Colonic mucosa (tissue), 4 donors: ENCODE measurements at regions not wholly inside any gene's neighbourhood (a gene's known extent, or its start where the extent isn't known, plus 50 kb on each side); places are given as distances from the start of the nearest gene placed in this dataset.

ENCODE experiments used
- DNase-seq: peaks from one replicate; pipeline ENCODE4 v3.0.0-alpha.2; 2020
- H3K27ac ChIP-seq: fragments of 200-600 bp; one replicate; pipeline ENCODE4 v1.8.0; 2021
- H3K27me3 ChIP-seq: fragments of 200-600 bp; one replicate; pipeline ENCODE4 v1.8.0; 2021
- H3K36me3 ChIP-seq: fragments of 200-600 bp; one replicate; pipeline ENCODE4 v1.8.0; 2021
- H3K4me1 ChIP-seq: fragments of 200-600 bp; one replicate; pipeline ENCODE4 v1.8.0; 2021; ENCODE audit warnings: mild to moderate bottlenecking
- H3K4me3 ChIP-seq: fragments of 200-600 bp; one replicate; pipeline ENCODE4 v1.8.0; 2021
- H3K9ac ChIP-seq, 2 donors: one replicate each; pipeline ENCODE4 v1.7.0; 2013; ENCODE audit warnings: control low read depth in 2 of 2, low read depth in 2 of 2, low read length in 2 of 2
- H3K9me3 ChIP-seq: fragments of 200-600 bp; one replicate; pipeline ENCODE4 v1.8.0; 2021
- intact Hi-C: fragments of 100-400 bp; cut with DNase I; formaldehyde crosslinking; loops from one replicate; pipeline ENCODE4 v1.14.1; 2022
- TF ChIP-seq, protein P1 (sequence below): fragments of 200-600 bp; IDR thresholded peaks from one replicate; pipeline ENCODE4 v1.8.0; 2022; ENCODE audit warnings: antibody characterized with exemption, mild to moderate bottlenecking
- donor health status: healthy.
- donor health status: DM: no; HTN: no; CAD: no.
- donor health status: DM: no; HTN: no; CAD: no.

GRCh38 chr1:48121955-48122354, 100.6 kb upstream of the SLC5A9 start:
- no peak overlapping the region for H3K9ac ChIP-seq
- H3K4me3 ChIP-seq, result no peak overlapping the region
- no peaks in the 10 kb centered on the region for H3K9me3 ChIP-seq
- H3K36me3 ChIP-seq, result no peaks in the 10 kb centered on the region
- no peaks in the 10 kb centered on the region for H3K4me1 ChIP-seq
- DNase-seq, result no peak
- H3K27ac ChIP-seq, result no peak overlapping the region
- intact Hi-C loops, result no loop called here
- H3K27me3 ChIP-seq, result no peaks in the 10 kb centered on the region
- TF ChIP-seq, protein P1, sequence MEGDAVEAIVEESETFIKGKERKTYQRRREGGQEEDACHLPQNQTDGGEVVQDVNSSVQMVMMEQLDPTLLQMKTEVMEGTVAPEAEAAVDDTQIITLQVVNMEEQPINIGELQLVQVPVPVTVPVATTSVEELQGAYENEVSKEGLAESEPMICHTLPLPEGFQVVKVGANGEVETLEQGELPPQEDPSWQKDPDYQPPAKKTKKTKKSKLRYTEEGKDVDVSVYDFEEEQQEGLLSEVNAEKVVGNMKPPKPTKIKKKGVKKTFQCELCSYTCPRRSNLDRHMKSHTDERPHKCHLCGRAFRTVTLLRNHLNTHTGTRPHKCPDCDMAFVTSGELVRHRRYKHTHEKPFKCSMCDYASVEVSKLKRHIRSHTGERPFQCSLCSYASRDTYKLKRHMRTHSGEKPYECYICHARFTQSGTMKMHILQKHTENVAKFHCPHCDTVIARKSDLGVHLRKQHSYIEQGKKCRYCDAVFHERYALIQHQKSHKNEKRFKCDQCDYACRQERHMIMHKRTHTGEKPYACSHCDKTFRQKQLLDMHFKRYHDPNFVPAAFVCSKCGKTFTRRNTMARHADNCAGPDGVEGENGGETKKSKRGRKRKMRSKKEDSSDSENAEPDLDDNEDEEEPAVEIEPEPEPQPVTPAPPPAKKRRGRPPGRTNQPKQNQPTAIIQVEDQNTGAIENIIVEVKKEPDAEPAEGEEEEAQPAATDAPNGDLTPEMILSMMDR, result no peak

DNA sequence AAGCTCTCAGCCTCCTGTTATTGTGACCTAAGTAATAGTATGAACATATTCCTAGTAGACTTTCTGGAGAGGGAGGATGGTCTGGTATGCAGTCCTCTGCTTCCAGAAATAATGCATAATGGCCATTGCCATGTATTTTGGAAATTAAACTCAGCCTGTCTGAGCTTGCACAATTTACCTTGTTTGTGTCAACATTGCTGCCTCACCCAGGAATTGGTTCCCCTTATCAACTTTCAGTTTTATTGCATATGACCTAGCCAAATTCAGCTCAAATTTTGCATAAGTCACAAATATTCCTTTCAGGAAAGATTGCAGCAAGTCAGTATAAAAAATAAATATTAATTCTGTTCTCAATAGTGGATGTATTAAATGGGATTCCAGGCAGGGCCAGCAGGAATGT, 101.9 kb upstream of the SLC5A9 start:
- H3K36me3 ChIP-seq, result no peaks in the 10 kb centered on the region
- H3K9me3 ChIP-seq, result no peaks in the 10 kb centered on the region
- intact Hi-C loops, result no loop called here
- H3K27me3 ChIP-seq, result no peaks in the 10 kb centered on the region
- H3K4me1 ChIP-seq, result no peaks in the 10 kb centered on the region
- TF ChIP-seq, protein P1, result no peak
- H3K27ac ChIP-seq, result no peak overlapping the region
- no peak overlapping the region for H3K9ac ChIP-seq
- DNase-seq, result no peak
- H3K4me3 ChIP-seq, result no peak overlapping the region

GRCh38 chr1:48115835-48116234, 106.7 kb upstream of the SLC5A9 start:
- DNase-seq, result no peak

DNA sequence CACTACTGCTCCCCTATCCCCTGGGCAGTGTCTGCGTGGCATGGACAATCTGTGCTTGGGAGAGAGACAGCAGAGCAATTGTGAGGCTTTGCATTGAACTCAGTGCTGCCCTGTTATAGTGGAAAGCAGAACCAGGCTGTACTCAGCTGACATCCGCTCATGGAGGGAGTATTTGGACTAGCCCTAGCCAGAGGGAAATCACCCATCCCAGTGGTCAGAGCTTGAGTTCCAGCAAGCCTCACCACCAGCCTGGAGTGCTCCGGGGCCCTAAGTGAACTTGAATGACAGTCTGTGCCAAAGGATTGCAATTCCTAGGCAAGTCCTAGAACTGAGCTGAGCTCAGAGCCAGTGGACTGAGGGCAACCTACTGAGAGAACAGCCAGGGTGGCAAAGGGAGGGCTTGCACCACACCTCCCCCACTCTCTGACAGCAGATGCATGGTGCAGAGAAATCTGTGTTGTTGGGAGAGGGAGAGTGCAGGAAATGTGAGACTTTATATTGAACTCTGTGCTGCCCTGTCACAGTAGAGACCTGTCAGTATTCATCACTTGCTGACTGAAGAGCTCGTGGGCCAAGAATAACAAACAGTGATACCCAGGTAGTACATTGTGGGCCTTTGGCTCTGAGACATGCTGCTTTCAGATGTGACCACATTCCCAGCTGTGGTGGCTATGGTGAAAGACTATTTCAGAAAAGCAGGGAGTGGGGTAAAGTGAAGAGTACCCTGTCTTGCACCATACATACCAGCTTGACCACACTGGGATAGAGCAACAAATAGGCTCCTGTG, 107.7 kb upstream of the SLC5A9 start:
- no peaks in the 10 kb centered on the region for H3K27me3 ChIP-seq
- H3K9ac ChIP-seq, result no peak overlapping the region
- TF ChIP-seq, protein P1, result no peak
- intact Hi-C loops, result no loop called here
- no peak overlapping the region for H3K4me3 ChIP-seq
- H3K27ac ChIP-seq, result no peak overlapping the region
- H3K9me3 ChIP-seq, result no peaks in the 10 kb centered on the region
- H3K36me3 ChIP-seq, result no peaks in the 10 kb centered on the region
- no peaks in the 10 kb centered on the region for H3K4me1 ChIP-seq
- no peak for DNase-seq

More at GRCh38 chr1:48115835-48116234, 106.7 kb upstream of the SLC5A9 start:
- Histone ChIP-seq H3K4me1 (no peaks in the 10 kb centered on the region), H3K36me3 (no peaks in the 10 kb centered on the region), H3K4me3 (no peak overlapping the region), H3K27ac (no peak overlapping the region), H3K9me3 (no peaks in the 10 kb centered on the region), H3K9ac (no peak overlapping the region), H3K27me3 (no peaks in the 10 kb centered on the region)
- TF ChIP-seq, protein P1, result no peak
- intact Hi-C loops, result no loop called here

- TF ChIP-seq, protein P1, result peak; percentile 75
- no peak overlapping the region for H3K9ac ChIP-seq
- H3K4me3 ChIP-seq, result no peak overlapping the region
- intact Hi-C loops, result loop anchor here (5.0 kb wide), 1 partner anchor 93 kb away; no protein-coding TSS in a partner anchor
- H3K9me3 ChIP-seq, result no peaks in the 10 kb centered on the region
- H3K36me3 ChIP-seq, result no peaks in the 10 kb centered on the region
- H3K4me1 ChIP-seq, result no peaks in the 10 kb centered on the region
- peak; percentile 51 for DNase-seq
- H3K27me3 ChIP-seq, result no peaks in the 10 kb centered on the region
- no peak overlapping the region for H3K27ac ChIP-seq
Observed at GRCh38 chr1:48109390-48110013, 112.3 kb upstream of the TRABD2B start.
